Tongue (tissue), 2 donors: ENCODE measurements at regions not wholly inside any gene's neighbourhood (a gene's known extent, or its start where the extent isn't known, plus 50 kb on each side); places are given as distances from the start of the nearest gene placed in this dataset. TPM values are rescaled to one million over a fixed set of nuclear protein-coding genes. Genes with fewer than 3 reads are reported as not detected.

Source experiments
- DNase-seq: peaks from one replicate; pipeline ENCODE4 v3.0.0-alpha.2; 2015
- small RNA-seq: library from RNA; depleted of rRNA; stranded (forward); fragments of <200 nt; gene quantifications from one replicate; pipeline ENCODE3, GENCODE V24; 2014; ENCODE audit warnings: low replicate concordance

GRCh38 chr9:129235041-129235930 is 57.2 kb upstream of the IER5L start:
- no peak for DNase-seq

- DNase-seq, result no peak
Measured at GRCh38 chr9:129234491-129234890, 56.4 kb upstream of the IER5L start.

GRCh38 chr9:129232839-129233591 is 55.0 kb upstream of the IER5L start:
- no peak for DNase-seq

GRCh38 chr9:129231759-129232158 is 53.7 kb upstream of the IER5L start:
- no peak for DNase-seq

GRCh38 chr9:129231022-129231739 is 53.1 kb upstream of the IER5L start:
- no peak for DNase-seq

- DNase-seq, result no peak
Measured at GRCh38 chr9:129230302-129230701, 52.2 kb upstream of the IER5L start.

Small RNA genes in the stretch of these regions (small RNA-seq; reads per million reads assigned to genes)
- gene AL353803.5, result not detected
- not detected for gene RN7SL159P
